Cerebellar nuclear complex (tissue), 1 donor: ENCODE measurements at regions not wholly inside any gene's neighbourhood (a gene's known extent, or its start where the extent isn't known, plus 50 kb on each side); places are given as distances from the start of the nearest gene placed in this dataset.

ENCODE experiments used
- DNase-seq, 2 experiments: peaks; one replicate each; lab custom pipeline; 2025; lab: John Stamatoyannopoulos, UW

GRCh38 chr6:112800439-112800838, 453.3 kb downstream of the RFPL4B start:
- DNase-seq: no peak

- DNase-seq: no peak
These were observed 453.8 kb downstream of the RFPL4B start for GRCh38 chr6:112800916-112801315.

DNA sequence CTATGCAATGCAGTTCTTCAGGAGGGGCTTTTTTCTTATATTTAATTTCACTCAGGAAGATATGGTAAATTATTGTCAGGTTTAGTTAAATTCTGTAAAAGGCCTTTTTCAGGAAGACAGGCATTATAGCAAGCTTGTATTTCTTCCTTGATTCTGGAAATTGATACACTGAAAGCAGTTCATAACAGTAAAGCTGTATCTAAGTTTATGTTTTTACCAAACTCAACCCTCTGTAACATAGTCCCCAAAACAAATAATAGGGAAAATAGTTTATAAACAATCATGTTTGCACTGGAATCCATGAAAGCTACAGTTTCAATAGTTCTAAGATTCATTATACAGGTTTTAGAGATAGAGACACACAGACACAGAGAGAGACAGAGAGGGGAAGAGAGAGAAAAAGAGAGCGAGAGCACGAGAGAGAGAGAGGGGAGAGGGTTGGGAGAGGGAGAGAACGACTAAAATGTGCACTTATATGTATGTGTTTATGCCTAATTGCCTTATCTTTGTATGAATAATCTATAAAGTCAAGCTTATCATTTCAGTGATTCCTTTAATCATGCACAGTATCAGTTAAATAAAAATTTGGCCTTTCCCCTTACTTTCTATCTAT, 454.4 kb downstream of the RFPL4B start:
- DNase-seq: no peak

GRCh38 chr6:112802144-112802543, 455.0 kb downstream of the RFPL4B start:
- DNase-seq: no peak

DNA sequence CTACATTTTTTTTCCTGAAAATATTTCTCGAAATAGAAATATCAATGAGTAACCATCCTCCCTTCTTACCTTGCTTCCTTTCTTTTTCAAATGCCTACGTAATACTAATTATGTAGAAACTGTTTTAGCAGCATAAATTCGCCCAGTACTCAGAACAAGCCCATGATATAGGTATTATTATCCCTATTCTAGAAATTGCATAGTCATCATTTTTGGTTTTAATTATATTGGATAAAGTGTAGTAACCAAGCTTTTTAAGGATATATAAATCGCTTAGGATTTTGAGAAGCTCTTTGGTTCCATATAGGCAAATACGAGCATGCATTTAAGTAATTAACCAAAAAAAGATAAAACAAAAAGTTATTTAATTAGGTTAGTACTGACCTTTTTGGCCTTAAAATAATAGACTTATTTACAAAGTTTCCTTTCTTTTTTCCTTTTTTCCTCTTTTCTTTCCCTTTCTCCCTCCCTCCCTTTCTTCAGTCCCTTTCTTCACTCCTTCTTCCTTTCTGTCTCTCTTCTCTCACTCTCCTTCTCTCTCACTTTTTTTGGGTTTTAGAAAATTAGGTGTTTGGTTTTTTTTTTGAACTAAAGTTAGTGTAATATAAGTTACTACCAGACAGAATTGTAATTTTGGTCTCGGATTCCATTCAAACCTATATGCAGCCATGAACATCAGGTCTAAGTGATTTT, 457.7 kb downstream of the RFPL4B start:
- no peak for DNase-seq

DNA sequence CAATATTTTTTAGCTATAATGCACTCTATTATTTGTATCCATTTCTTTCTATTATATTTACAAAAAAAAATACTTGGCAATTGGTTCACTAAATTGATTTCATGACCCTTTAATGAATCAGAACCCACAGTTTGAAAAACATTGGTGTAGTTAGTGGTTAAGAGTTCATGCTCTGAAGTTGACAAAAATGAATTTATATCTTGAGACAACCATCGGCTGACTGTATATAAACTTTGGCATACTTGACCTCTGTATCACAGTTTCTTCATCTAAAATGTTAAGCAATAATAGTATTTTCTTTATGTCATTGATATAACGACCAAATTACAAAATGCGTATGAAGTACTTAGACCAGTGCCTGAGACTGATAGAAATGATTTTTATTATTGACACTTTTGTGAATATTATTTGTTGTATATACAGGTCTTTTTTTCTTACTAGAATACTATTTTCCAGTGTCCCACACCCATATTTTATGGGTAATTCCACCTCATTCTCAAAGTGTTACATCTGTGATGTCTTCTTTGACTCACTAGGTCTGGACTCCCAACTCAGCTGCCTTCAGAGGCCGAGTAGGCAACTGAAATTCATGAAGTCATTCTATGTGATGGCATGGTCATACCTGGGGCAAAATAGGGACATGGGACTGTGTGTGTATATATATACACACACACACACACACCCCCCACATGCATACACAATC, 459.2 kb downstream of the RFPL4B start:
- DNase-seq: no peak

- DNase-seq: no peak
These were observed 474.3 kb downstream of the RFPL4B start for GRCh38 chr6:112821476-112821875.

DNA sequence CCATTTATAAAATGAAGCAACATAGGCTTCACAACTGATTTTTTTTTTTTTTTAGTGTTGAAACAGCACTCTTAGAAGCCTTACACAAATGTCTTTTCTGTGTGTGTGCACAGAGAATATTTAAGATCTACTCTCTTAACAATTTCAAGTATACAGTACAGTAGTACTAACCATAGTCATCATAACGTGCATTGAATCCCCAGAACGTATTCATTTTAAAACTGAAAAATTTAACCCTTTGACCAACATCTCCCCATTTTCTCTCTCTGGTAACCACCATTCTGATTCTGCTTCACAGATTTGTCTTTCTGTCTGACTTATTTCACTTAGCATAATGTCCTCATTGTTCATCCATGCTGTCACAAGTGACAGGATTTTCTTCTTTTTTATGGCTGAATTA, 475.6 kb downstream of the RFPL4B start:
- no peak for DNase-seq

DNA sequence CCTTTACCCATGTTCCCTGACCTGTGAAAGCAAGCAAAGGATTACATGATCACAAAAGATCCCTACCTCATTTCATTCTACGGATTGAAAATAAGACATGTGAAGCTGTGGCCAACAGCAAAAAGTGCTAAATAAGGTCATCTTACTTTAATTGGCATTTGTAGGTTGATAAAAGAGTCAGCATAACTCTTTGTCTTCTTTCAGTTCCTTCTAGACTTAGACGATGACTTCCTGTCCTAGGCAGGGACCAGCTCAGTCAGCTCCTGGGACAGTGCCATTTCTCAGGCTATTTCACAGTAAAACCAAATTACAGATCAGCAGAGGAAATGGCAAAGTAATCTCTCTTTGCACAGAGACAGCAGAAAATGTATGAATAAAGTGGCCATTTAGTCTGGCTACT, 480.7 kb downstream of the RFPL4B start:
- no peak for DNase-seq

GRCh38 chr6:112831022-112831421, 483.9 kb downstream of the RFPL4B start:
- DNase-seq: no peak

DNA sequence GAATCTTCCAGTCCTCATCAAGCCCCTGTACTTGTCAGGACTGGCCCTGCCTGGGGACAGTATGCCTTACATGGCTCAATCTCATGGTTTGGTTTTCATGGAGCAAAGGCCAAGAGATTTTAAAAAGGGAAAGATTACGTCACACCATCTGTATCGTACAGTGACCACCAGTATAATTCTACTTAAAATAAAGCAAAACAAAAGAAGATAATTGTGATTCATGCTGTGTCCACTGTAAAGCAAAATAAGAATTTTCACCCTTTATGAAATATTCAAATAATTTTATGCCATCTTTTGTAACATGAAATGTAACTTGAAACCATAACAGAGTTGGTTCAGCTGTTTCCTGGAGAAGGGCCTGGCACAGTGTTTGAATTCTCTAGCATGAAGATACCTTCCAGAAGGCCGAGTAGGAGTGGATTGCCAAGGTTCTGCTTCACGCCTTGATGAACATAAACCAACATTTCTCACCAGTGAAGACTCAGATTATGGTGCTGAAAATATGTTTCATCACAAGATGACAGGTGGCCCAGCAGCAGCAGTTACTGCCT, 486.5 kb downstream of the RFPL4B start:
- peak in 1 of 2 experiments; percentile 58 for DNase-seq

- no peak for DNase-seq
These were observed 487.9 kb downstream of the RFPL4B start for GRCh38 chr6:112835078-112835477.

GRCh38 chr6:112839525-112839961, 492.4 kb downstream of the RFPL4B start:
- no peak for DNase-seq

DNA sequence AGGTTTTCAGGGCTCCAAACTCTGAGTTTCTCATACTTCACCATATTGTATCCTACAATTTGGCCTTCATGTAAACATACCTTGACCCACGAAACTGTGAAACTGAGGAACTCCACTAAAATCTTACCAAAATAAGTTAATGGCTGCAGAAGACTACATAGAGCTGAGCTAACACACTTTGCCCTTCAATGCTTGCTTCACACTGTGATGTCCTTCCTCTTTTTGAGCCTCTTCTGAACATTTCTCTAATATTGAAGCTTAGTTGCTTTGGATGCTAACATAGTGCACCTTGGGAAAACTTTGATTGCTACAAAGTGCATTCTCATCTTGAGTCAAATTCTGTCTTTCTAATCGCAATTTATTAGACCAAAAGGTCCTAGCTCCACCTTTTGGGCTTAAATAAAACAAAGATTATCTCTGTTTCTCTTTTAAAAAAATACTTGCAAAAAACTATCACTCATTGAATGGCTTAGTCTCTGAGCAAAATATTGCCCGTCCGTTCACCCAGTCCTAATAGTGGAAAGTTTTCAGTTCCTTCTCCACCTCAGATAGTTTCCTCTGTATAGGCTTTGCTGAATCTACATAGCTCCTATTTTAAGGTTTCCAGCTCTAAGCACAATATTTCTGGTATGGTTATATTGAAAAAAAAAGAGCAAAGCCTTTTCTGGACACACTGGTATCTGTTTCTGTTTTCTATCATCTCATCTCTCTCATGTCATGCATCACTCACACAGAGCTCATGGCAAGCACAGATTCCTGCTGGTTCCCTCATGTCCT, 494.6 kb downstream of the RFPL4B start:
- no peak for DNase-seq

DNA sequence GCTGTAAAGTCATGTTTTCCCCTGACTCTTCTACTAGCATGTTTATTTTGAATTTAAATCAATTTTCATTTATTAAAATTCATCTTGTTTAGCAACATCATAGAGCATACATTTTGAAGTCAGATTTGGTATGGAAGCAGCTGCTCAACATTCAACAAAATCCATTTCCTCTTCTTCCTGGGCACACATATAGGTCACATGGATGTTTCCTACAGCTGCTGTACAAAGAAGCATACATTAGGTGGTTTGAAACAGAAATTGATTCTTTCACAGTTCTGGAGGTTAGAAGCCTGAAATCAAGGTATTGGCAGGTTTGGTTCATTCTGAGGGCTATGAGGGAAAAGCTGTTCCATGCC, 495.2 kb downstream of the RFPL4B start:
- no peak for DNase-seq

GRCh38 chr6:112846681-112847080, 499.6 kb downstream of the RFPL4B start:
- no peak for DNase-seq

GRCh38 chr6:112851146-112851545, 504.0 kb downstream of the RFPL4B start:
- DNase-seq: no peak

DNA sequence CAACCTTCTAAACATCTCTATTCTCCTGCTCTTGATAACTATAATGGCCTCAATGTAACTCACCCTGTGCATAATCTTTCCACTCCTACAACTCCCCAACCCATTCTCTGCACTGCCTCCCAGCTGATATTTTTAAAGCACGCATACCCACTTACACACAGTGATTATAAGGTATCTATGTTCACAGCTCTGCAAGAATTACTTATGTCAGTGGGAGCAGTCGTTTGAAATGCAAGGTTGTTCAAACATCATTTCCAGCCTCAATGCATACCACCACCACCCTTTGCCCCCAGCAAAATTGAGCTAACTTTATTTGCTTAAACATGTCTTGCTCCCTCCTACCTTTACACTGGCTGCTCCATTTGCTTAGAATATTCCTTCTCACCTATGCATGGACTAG, 506.0 kb downstream of the RFPL4B start:
- no peak for DNase-seq

DNA sequence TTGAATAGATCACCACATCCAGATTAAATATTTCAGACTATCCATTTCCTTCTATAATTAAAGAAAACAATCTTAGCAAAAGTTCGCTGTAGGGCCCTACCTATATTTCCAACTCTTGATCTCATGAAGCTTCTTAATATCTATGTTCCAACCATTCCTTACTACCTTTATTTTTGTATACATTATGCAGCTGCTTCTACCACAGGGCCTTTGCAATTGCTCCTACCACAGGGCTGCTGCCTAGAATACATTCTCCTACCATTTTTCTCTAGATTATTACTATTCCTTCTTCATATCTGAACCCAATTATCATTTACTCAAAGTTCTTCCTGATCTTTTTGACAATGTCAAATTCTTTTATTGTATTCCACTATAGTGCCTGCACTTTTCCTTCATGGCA, 516.6 kb downstream of the RFPL4B start:
- no peak for DNase-seq

GRCh38 chr6:112865131-112865530, 518.0 kb downstream of the RFPL4B start:
- DNase-seq: no peak

DNA sequence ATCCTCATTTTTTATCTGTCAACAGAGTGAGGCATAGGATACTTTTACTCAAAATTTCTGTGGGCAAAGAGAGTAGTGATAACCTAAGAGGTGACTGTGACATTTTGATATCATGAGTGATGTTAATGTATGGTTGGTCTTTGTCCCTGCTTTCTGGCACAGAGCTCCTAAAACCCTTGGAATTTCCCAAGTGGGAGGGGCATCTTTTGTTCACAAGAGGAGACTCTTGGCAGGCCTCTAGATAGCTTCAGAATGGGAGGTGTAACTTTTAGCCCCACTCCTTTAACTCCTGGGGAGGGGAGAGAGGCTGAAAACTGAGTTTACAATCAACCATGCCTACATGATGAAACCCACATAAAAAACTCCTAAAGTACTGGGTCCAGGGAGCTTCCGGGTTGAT, 527.8 kb downstream of the RFPL4B start:
- no peak for DNase-seq
